ENCODE measurements at regions not wholly inside any gene's neighbourhood (a gene's known extent, or its start where the extent isn't known, plus 50 kb on each side); places are given as distances from the start of the nearest gene placed in this dataset.

GRCh38 chr9:8106362-8106761, 306.8 kb upstream of the DMAC1 start:
- TF ChIP-seq CTCF (IDR thresholded peaks at IDR 0.05; ENCODE audit: poor library complexity, severe bottlenecking) (no peak), POLR2AphosphoS5 (IDR thresholded peaks at IDR 0.05) (peak; percentile 89), MXI1 (conservative IDR thresholded peaks at IDR 0.05; ENCODE audit: poor library complexity, severe bottlenecking) (no peak), EP300 (conservative IDR thresholded peaks at IDR 0.05; ENCODE audit: poor library complexity, severe bottlenecking) (peak; percentile 91)
